ENCODE measurements at regions not wholly inside any gene's neighbourhood (a gene's known extent, or its start where the extent isn't known, plus 50 kb on each side); places are given as distances from the start of the nearest gene placed in this dataset.
"Not testable (repeated sequence)": the region's sequence is repeated elsewhere in the genome, so short reads cannot be mapped to it uniquely, and the experiment has no call there.

DNA sequence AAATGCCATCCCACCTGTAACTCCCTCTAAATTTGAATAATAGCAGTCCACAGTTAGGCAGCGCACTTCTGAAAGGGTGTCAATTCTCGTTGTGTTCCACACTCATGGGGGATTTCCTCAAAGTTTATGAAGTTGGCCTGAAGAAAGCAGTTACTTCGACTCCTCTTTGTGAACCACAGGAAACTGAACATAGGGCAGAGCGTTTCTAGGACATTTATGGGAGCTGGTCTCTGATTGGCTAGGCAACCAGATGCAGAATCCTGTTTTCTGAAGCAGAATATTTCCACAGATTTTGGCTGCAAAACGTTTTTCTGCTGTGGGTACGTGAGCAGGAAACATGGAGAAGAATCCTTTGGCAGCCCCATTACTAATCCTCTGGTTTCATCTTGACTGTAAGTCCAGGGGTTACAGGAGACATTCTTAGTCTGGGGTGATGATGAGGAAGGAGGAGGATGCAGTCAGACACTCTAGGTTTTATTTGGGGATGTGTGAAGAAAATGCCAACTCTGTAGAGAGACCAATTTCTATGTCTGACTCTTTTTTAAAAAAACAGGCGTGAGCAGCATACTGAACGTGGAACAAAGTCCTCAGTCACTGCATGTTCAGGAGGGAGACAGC is 431.5 kb upstream of the OR4E1 start:
- DNase-seq (ENCODE audit: low spot score) = no peak

DNA sequence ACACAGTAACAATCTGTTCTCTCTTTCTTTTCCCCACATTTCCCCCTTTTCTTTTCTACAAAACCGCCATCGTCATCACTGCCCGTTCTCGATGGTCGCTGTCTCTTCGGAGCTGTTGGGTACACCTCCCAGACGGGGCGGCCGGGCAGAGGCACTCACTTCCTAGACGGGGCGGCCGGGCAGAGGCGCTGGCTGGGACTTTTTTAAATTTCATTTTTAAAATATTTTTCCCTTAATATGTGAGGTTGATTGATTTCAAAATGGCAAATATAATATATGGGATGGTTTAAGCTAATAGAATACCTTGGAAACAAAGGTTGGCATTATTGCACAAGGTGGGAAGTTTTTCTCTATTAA is 427.1 kb upstream of the OR4E1 start:
- DNase-seq (ENCODE audit: low spot score) = not testable (repeated sequence)

DNA sequence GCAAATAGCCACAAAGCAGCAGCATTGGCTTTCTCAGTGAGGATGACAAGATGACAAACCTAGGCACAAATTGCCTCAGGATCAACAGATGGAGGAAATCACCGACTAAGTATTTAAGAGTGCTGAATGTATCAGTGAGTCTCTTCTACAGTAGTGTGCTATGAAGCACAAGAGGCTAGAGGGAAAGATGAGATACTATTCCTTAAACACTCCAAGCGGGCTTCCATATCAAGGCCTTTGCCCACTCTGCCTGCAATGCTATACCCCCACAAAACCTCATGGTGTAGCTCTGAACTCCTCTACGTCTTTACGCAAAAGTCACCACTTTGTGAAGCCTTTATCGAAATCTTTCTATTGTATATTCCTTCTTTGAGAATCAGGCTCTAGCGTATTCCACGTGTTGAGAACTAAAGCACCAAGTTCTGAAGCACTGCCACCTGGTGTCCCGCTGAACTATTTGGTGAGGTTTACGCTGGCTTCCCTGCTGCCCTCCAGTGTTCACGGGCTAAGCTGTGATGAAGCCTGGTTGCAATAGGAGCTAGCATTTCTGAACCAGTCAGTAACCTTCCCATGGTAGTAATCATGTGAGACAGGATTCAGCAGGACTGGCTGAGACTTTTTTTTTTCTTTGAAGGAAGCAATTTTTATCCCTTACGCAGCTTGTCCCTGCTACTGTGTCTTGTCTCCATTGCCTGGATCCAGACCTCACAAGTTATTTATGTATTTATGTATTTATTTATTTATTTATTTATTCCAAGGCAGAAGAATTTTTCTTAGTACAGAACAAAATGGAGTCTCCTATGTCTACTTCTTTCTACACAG is 426.5 kb upstream of the OR4E1 start:
- peak; percentile 68 for DNase-seq (ENCODE audit: low spot score)

DNA sequence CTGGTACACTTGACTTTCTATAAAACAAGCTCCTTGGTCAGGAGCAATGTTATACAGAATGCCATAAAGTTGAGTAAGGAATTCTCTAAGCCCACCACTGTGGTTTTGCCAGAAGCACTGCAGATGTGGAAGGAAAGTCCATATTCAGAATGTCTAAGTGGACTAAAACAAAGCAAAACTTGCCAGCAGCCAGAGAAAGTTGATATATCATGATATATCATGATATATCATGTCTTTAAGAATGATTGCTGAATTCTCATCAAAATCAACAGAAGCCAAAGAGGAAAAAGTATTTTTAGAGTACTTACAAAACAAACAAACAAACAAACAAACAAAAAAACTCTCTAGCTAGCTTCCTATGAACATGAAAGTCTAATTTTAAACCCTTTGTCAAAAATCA is 424.8 kb upstream of the OR4E1 start:
- DNase-seq (ENCODE audit: low spot score) = no peak

DNA sequence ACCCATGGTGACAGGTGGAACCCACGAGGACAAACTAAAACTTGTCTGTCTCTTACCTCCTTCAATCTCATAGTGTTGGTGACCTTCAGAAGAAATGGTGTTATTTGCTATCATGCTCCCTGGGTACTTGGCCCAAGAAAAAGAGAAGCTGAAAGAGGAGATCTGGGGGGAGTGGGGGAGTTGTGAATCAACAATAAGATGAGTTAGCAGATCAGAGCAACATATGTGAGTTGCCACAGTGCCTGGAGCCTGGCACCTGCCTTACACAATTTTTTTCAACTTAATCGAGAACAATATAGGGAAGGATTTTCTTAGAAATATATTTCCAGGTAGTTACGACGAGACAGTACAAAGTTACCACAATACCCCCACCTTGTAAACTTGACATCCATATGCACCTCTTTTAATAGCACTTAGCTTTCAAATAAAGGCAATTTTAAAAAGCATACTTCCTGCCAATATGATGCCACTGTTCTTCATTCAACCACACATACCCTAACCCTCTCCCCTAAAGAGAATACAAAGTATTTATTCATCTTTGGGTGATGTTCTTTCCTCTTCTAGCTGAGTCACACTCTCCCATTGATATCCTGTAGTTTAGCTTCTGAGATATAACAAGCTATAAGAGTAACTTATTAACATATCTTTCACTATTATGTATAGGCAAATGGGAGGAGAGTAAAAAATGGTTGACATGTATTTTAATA is 424.1 kb upstream of the OR4E1 start:
- DNase-seq (ENCODE audit: low spot score) = no peak

DNA sequence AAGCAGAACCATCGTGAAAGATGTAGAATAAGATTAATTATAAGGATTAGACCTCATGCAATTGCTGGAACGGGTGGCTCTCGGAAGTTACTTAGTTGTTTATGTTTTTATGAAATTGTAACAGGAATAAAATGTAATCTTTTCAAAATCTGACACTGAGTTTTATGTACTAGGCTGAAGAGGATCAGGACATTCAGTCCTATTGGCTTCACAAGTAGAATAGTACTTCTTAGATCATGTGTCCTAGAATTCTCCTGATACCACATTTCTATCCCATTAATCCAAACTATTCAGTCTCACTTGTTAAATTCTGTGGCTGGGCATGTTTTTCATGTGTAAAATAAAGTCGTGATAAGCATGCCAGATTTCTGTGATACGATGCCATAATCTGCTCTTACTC is 423.5 kb upstream of the OR4E1 start:
- DNase-seq (ENCODE audit: low spot score) = no peak

DNA sequence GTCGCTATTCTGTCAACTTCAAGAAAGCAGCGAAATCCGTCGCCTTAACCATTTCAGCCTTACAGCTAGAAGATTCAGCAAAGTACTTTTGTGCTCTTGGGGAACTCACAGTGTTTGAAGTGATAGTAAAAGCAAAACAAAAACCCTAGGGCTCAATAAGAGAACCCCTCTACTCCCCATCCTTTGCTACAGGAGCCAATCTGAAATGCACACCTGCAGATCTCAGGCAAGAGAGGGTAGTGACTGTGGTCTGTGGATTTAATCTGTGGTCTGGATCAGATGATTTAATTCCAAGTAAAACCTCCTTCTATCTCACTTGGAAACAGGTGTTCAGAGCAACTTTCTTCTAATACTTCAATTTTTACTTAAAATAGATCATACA is 422.9 kb upstream of the OR4E1 start:
- DNase-seq (ENCODE audit: low spot score) = no peak

DNA sequence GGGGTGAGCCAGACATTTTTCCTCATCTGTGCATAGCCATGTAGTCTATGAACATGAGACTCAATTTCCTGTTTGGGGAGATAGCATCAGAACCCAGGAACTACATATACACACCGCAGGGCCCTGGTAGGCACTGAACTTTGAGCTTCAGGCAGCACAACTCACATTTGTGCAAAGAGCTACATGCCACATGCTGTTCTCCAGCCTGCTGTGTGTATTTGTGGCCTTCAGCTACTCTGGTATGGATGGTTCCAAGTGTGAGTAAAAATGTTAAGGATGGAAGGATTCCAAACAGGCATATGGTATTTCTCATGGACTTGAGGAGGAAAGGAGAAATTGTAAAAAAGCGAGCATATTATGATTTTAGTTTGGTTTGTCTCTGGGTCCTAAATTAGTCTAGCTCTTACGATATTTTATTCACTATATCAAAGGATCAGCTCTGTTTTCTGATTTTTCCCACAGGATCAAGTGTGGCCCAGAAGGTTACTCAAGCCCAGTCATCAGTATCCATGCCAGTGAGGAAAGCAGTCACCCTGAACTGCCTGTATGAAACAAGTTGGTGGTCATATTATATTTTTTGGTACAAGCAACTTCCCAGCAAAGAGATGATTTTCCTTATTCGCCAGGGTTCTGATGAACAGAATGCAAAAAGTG is 422.4 kb upstream of the OR4E1 start:
- no peak for DNase-seq (ENCODE audit: low spot score)

DNA sequence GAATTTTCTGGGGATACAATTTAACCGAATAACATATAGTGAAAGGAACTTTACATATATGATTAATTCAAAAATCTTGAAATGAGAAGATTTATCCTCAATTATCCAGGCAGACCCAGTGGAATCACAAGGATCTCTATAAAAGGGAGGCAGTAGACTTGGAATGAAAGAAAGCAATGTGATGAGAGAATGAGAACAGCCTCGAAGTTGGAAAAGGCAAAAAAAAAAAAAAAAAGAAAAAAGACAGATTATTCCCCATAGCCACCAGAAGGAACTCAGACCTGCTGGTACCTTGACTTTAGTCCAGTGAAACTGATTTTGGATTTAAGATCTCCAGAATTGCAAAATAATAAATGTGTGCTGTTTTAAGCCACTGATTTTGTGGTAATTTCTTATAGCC is 416.3 kb upstream of the OR4E1 start:
- no peak for DNase-seq (ENCODE audit: low spot score)

DNA sequence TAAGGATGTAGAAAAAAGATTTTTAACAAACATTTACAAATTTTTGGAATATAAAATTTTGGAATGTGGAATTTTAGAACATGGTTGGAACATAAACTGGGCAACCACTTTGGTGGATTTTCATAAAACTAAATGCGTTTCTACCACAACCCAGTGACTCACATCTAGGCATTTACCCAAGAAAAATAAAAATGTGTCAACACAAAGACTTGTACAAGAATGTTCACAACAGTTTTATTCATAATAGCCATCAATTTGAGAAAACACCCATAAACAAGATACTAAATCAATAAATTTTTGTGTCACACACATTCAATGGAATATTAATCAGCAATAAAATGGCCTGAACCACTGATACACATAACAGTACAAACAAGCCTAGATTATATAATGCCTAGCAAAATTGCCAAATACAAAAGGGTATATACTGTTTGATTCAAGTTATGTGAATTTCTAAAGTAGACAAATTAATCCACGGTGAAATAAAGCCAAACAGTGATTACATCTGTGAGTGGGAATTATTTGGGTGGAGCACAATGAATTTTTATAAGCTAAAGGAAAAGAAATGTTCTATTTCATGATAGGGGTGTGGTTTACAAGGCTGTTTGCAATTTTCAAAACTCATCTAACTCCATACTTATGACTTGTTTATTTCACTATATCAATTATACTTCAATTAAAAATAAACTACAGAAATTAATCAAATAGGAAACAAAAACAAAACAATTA is 415.2 kb upstream of the OR4E1 start:
- DNase-seq (ENCODE audit: low spot score) = no peak

DNA sequence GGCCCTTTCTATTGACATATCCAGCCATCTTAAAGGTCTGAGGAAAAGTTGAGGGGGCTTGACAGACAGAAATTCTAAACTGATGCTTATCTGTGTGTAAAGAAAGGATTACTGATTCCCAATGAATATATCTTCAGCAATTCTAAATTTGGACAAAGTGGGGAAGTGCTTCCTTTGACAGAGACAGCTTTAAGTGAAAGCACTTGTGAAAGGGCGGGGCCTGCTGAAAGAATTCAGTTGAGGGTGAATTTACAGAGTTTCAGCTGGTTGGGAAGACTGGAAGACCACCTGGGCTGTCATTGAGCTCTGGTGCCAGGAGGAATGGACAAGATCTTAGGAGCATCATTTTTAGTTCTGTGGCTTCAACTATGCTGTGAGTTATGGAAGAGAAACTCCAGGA is 412.5 kb upstream of the OR4E1 start:
- no peak for DNase-seq (ENCODE audit: low spot score)

DNA sequence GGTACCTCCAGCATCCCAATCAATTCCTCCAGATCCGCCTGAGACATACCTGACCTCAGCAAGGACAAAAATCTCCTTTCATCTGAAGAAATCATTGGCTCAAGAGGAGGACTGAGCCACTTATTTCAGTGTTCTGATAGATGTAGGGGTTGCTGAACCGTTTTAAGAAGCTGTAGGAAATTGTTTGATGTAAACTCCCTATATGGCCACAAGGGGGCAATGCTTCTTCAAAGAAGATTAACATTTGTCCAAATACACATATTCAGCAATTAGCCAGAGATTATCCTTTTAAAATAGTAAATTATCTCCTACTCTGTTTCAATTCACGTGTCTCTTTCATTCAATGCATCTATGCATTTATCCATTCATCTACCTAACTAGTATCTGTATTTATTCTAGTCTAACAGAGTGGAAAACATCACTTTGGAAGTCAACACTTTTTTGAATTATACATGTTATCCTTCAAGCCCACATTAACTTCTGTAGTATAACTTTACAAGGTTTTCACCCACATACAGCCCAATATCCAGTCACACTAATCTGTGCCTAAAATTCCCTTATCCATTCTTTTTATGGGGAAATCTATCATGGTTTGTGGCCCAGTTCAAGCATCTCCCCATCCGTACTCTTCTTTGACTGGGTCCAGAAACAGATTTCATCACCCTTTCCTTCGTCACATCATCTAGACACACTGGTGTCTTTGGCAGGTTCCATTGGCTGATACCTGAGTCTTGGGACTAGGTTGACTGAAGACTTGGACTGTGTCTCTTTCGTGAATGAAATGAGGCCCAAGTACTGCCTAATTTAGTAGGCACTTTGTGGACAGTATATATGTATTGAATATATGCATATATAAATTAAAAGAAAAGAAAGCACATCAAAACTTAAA is 411.0 kb upstream of the OR4E1 start:
- peak; percentile 31 for DNase-seq (ENCODE audit: low spot score)

DNA sequence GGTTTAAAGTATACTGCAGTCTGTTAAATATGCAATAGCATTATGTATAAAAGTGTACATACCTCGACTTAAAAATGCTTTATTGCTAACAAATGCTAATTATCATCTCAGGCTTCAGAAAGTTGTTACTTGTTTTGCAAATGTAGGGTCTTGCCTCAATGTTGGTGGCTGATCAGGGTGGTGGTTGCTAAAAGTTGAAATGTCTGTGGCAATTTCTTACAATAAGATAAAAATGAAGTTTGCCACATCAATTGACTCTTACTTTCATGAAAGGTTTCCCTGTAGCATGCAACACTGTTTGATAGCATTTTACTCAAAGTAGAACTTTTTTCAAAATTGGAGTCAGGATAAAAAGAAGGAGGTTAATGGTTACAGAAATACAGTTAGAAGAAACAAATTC is 407.7 kb upstream of the OR4E1 start:
- no peak for DNase-seq (ENCODE audit: low spot score)

DNA sequence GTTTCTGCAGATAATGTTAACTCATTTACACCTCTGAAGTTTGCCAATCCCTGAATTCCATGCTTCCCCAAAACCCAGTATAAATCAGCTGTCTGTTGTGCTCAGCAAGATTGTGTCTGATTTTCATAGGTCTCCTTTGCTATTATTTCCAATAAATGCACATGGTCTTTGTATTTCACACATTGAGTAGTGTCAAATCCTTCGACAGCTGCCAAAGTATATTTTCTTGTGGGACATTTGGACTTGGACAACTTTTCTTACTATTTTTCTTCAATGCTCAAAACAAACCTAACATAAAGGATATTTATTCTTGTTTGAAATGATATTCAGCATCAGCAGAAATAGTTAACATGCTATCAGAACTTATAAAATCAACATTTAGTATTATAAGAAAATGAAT is 406.1 kb upstream of the OR4E1 start:
- DNase-seq (ENCODE audit: low spot score) = no peak

DNA sequence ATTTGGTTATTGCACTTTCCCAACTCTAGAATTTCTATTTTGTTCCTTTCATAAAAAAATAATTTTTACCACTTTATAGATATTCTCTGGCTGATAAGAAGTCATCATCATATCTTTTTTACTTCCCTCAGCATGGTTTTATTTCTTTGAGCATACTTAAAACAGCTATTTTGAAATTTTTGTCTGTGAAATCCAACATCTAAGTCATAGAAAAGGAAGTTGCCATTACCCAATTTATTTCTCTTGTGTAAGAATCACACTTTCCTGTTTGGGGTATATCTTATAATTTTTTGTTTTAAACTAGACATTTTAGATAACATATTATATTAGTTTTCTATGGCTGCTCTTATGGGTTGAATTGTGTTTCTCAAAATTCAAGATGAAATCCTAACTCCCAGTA is 400.2 kb upstream of the OR4E1 start:
- DNase-seq (ENCODE audit: low spot score) = no peak

DNA sequence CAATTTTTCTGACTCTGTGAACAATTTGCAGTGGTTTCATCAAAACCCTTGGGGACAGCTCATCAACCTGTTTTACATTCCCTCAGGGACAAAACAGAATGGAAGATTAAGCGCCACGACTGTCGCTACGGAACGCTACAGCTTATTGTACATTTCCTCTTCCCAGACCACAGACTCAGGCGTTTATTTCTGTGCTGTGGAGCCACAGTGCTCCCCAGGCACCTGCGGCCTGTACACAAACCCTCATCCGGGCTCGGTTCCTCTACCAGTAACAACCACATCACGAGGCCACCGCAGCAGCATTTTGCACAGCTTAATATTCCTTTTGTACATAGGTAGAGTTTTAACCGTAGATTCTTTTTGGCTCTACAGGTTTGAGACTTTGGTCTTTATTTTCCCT is 397.4 kb upstream of the OR4E1 start:
- DNase-seq (ENCODE audit: low spot score) = peak; percentile 4

DNA sequence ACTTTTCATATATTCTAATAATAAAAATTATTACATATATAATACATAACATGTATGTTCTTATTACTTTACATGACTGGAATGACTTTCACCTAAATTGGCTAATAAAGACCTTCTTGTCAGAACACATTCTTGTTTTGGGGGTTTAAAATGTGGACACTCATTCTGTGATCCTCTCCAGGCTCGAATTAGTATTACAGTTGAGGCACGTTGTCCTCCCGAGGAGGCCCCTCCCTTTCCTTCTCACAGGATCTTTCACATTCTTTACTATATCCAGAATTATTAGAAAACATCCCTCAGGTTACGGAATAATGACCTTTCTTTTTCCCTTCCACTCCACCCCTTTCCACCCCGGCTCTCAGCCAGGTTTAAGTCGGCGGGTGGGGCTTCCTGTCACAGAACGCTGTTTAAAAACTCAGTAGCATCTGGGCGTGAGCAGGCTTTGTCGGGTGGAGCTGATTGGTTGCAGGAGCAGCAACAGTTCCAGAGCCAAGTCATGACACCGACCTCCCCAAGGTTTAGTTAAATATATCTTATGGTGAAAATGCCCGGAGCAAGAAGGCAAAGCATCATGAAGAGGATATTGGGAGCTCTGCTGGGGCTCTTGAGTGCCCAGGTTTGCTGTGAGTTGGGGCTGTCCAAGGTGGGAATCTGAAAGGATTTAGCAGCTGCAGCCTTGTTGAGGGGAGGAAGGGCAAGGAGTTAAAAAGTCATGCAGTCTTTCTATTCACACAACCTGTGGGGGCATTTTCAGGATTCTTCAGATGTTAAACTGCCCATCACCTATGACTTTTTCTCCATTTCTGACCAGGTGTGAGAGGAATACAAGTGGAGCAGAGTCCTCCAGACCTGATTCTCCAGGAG is 396.7 kb upstream of the OR4E1 start:
- peak; percentile 28 for DNase-seq (ENCODE audit: low spot score)

DNA sequence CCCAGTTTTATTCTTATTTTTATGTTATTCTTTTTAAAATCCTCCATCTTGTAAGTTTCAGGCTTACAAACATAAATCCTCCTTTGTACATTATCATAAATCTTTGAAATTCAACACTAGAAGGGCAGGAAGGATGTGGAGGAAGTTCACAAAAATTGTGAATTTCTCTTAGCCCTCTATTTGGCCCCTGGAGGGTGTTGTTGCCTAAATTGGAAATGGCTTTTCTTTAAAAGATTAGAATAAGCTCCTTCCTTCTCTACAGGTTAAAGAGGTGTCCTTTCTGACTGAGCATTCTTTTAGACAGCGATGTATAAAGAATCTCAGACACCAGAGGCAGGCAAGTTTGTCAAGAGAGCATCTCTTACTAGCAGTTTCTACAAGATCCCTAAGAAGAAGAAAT is 391.7 kb upstream of the OR4E1 start:
- DNase-seq (ENCODE audit: low spot score) = no peak

DNA sequence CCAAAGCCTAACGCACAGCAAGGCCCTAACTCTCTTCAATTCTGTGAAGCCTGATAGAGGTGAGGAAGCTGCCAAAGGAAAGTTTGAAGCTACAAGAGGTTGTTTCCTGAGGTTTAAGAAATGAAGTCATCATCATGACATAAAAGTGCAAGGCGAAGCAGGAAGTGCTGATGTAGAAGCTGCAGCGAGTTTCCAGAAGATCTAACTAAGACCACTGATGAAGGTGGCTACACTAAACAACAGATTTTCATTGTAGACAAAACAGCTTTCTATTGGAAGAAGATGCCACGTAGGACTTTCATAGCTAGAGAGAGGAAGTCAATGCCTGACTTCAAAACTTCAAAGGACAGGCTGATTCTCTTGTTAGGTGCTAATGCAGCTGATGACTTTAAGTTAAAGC is 385.6 kb upstream of the OR4E1 start:
- no peak for DNase-seq (ENCODE audit: low spot score)

DNA sequence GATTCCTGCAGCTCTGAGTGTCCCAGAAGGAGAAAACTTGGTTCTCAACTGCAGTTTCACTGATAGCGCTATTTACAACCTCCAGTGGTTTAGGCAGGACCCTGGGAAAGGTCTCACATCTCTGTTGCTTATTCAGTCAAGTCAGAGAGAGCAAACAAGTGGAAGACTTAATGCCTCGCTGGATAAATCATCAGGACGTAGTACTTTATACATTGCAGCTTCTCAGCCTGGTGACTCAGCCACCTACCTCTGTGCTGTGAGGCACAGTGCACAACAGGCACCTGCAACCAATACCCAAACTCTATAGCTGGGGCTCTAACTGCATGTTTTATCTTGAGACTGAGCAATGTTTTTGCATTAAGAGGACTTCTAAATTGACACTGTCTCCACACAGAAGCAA is 379.2 kb upstream of the OR4E1 start:
- DNase-seq (ENCODE audit: low spot score) = no peak

All from SW480 (cell line).